ENCODE measurements at regions not wholly inside any gene's neighbourhood (a gene's known extent, or its start where the extent isn't known, plus 50 kb on each side); places are given as distances from the start of the nearest gene placed in this dataset.

DNA sequence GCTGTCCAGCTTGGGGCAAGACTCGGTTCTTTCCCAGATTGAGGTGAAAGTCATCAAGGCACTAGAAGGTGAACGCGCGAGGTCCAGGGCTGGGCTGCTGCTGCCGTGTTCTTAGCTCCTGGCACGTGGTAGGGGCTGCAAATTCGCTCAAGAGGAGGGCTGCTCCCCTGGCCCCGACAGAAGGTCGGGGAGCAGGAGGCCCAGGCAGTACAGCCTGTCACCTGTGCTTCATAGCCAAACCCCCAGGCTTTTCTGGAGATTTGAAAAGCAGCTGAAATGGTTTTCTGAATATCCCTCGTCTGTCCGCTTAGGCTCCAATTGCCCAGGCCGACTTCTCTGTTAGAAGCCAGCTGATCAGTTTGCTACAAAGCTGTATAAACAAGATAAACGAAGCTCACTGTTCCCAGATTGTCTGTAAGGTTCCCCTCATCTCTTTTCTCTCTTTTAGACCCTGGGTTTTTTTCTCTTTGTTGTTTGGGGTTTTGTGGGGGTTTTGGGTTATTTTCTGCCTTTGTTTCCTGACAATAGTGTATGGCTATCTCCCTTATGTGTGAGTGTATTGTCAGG lies 60.0 kb upstream of the STX18 start:
- DNase-seq (ENCODE audit: low read depth in 2 of 2): no peak

DNA sequence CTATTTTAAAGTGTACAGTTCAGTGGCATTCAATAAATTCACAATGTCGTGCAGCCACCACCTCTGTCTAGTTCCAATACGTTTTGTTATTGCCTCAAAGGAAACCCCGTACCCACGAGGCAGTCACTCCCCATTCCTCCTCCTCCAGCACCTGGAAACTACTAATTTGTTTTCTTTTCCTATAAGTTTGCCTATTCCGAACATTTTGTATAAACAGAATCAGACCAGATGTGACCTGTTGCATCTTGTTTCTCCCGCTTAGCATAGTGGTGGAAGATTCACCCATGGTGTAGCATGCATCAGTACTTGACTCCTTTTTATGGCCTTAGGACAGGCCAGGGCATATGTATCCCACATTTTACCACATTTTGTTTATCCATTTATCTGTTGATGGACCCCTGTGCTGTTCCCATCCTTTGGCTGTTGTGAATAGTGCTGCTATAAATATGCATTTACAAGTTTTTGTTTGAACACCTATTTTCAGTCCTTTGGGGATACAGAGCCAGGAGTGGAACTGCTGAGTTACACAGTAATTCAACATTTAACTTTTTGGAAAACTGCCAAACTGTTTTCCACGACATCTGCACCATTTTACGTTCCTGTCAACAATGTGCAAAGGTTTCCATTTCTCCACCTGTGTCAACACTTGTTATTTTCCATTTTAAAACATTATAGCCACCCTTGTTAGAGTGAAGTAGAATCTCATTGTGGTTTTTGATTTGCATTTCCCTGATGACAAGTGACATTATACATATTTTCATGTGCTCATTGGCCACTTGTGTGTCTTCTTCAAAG lies 57.8 kb upstream of the STX18 start:
- peak in 1 of 2 donors; percentile 54 for DNase-seq (ENCODE audit: low read depth in 2 of 2)

DNA sequence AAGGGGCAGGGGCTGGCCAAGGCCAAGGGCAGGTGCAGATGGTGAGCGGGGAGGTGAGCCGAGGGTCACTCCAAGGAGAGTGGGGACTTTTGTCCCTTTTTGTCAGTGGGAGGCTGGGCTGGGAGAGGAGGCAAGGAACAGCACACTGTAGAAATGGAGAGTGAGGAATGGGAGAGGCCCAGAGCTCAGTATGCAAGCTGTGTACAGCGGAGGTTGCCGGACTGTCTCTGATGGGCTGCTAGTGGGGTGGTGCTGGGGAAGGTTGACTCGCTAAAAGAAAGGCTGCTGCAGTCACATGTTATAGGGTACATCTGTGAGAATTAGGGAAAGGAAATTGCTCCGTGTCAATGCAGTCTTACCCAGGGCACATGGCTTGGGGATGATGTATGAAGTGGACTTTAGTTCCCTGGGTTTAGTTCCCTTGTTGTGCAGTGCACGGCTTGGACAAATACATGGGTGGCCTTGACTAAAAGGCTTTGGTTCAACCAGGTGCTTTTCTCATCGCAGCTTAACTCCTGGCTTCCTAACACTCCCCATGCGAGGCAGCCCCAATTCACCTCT lies 57.1 kb upstream of the STX18 start:
- DNase-seq (ENCODE audit: low read depth in 2 of 2): no peak

DNA sequence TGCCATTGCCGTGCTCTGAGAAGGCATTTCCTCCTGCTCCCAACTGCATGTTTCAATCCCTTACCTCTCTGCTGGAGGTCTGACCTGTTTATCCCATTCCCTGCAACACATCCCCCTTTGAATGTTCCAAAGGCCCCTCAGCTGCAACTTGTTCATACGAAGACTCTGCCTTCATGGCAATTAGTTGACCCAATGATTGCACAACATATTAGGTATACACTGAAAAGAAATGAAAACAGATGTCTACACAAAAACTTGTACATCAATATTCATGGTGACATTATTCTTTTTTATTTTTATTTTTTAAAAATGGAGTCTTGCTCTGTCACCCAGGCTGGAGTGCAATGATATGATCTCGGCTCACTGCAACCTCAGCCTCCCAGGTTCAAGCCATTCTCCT lies 54.9 kb upstream of the STX18 start:
- DNase-seq (ENCODE audit: low read depth in 2 of 2): no peak

DNA sequence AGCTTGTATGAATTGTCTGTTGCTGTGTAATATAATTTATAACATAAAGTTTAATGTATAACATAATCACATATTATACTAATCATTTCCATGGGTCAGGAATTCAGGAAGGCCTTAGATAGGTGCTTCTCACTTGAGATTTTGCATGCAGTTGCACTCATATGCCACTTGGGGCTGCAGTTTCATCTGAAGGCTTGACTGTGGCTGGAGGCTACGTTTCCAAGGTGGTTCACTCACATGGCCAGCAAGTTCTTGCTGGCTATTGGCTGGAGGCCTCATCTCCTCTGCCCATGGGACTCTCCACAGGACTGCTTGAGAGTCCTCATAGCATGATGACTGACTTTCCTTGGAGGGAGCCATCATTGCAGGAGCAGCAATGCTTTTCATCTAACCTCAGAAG lies 53.4 kb upstream of the STX18 start:
- no peak for DNase-seq (ENCODE audit: low read depth in 2 of 2)

DNA sequence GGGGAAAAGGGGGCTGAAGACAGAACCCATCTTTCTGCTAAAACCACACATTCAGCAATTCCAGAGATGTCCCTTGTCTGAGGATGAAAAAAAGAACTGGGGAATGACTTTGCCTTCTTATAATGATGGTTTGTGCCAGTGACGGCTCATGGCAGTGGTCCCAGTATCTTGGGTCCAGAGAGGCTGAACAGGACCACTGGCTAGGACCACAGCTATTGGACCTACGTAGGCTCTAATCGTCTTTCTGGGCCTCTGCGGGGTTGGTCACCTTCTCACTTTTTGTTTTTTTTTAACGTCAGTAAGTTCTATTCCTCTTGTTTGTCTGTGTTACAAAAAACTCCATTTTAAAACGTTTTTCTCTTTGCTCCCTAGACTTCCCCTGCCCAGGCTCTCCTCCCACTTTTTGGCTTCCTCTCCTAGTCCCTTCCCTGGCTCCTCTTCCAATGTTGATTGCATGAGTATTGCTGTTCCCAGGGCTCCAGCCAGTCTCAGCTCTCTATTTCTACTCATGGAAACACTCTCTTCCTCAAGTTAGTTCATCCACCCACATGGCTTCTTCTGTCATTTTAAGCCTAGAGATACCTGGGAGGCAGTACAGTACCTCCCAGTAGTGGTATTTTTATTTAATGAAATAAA lies 52.6 kb upstream of the STX18 start:
- DNase-seq (ENCODE audit: low read depth in 2 of 2): no peak

DNA sequence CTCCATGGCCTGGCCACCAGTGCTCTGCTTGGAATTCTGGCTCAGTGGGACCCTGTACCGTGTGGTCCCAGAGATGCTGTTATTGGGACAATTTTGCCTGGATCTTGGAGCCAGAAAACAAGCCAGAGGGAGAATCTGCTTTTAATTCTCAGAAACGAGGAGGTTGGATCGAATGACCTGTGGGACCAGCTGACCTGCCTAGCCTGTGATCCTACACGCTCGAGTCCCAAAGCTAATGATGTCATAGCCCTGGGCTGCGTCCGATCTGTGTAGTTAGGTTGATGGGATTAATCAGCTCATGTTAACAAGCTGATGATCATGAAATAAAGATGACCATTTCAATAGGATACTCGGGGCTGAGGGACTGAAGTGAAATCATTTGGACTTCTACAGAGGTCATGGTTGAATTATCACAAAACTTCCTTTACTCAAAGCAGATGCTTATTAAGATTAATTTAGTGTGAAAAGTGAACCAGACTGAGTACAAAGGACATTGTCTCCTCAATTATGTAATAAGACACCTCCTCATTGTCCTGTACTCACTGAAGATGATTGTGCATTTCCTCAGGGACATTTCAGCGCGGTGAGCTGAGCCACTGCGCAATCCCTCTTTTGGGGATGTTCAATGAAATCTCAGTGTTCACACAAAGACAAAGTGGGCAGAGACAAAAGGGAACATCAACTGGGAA lies 51.9 kb upstream of the STX18 start:
- no peak for DNase-seq (ENCODE audit: low read depth in 2 of 2)

DNA sequence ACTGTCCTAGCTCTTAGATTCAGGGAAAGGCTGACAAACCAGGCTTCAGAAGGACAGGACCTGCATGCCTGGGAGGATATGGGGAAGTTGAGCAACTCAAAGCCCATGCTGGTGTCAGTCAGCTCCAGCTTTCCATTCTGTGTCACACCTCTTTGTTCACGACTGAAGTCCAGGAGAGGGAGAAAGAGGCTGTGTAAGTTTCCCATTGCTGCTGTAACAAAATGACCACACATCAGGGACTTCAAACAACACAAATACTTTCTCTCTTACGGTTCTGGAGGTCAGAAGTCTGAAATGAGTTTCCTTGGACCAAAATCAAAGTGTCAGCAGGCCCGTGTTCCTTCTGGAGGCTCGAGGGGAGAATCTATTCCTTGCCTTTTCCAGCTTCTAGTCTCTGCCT lies 50.6 kb upstream of the STX18 start:
- DNase-seq (ENCODE audit: low read depth in 2 of 2): no peak

All from lung microvascular endothelial cell (primary cell).